Uterus (tissue), 2 donors: ENCODE measurements at regions not wholly inside any gene's neighbourhood (a gene's known extent, or its start where the extent isn't known, plus 50 kb on each side); places are given as distances from the start of the nearest gene placed in this dataset.

Experiments
- POLR2A ChIP-seq, 2 donors: fragments of 450-650 bp; IDR thresholded peaks; one replicate each; pipeline ENCODE4 v1.6.1; 2016; ENCODE audit warnings: antibody characterized with exemption in 2 of 2, mild to moderate bottlenecking in 1 of 2, moderate library complexity in 1 of 2
- TF ChIP-seq, protein P1 (sequence below), 4 experiments: fragments of 200-600 bp in 2 of 4; fragments of 450-650 bp in 2 of 4; sonication (generic) in 2 of 4; IDR thresholded peaks; one replicate each; pipeline ENCODE4 v1.5.1; 2016 to 2019; ENCODE audit warnings: antibody characterized with exemption in 4 of 4, mild to moderate bottlenecking in 2 of 4, moderate library complexity in 1 of 4

- TF ChIP-seq, protein P1, sequence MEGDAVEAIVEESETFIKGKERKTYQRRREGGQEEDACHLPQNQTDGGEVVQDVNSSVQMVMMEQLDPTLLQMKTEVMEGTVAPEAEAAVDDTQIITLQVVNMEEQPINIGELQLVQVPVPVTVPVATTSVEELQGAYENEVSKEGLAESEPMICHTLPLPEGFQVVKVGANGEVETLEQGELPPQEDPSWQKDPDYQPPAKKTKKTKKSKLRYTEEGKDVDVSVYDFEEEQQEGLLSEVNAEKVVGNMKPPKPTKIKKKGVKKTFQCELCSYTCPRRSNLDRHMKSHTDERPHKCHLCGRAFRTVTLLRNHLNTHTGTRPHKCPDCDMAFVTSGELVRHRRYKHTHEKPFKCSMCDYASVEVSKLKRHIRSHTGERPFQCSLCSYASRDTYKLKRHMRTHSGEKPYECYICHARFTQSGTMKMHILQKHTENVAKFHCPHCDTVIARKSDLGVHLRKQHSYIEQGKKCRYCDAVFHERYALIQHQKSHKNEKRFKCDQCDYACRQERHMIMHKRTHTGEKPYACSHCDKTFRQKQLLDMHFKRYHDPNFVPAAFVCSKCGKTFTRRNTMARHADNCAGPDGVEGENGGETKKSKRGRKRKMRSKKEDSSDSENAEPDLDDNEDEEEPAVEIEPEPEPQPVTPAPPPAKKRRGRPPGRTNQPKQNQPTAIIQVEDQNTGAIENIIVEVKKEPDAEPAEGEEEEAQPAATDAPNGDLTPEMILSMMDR (IDR thresholded peaks at IDR 0.05): no peak
- TF ChIP-seq POLR2A (IDR thresholded peaks at IDR 0.05): no peak
Measured at GRCh38 chr1:239240736-239241135, 145.6 kb upstream of the CHRM3 start.
